Renal cortex interstitium (tissue), 11 donors: ENCODE measurements at regions not wholly inside any gene's neighbourhood (a gene's known extent, or its start where the extent isn't known, plus 50 kb on each side); places are given as distances from the start of the nearest gene placed in this dataset.
"Not testable (repeated sequence)": the region's sequence is repeated elsewhere in the genome, so short reads cannot be mapped to it uniquely, and the experiment has no call there.

ENCODE experiments used
- DNase-seq, 11 donors: peaks; one replicate each; pipeline ENCODE4 v3.0.0-alpha.2; 2013; ENCODE audit warnings: low read depth in 9 of 11, low spot score in 4 of 11; ENCODE audit errors: extremely low read depth in 1 of 11

DNA sequence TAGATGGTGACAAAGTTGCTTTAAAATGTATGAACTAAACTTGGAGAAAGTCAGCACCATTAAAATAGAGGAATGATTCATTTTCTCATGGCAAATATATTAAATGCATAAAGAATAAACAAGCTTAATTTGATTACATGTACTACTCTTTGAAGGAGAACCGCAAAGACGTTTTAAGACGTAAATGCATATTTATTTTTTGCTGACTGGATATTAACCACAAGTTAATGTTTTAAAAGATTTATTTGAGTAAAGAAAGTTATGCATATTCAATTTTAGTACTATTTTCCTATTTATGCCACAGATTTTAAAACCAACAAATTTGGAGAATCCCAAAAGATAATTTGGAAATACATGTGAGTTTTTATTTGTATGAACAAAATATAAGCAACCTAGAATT lies 1121.9 kb downstream of the CDH8 start:
- DNase-seq, result no peak

DNA sequence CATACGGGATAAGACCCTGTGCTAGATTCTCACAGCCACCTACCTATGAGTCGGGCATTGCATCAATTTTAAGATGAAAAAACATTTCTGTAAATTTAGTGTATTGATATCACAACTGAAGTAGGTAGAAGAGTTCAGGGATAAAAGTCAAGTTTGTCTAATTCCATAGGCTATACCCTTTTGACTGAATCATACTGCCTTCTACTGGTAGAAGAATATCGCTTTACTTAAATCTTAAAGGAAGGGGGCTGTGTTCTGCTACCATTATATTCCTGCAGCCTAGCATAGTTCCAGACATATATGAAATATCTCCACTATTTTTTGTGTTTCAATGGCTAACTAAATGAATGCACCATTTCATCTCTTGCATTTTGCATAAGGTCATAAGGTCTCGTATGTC lies 1128.6 kb downstream of the CDH8 start:
- no peak for DNase-seq

DNA sequence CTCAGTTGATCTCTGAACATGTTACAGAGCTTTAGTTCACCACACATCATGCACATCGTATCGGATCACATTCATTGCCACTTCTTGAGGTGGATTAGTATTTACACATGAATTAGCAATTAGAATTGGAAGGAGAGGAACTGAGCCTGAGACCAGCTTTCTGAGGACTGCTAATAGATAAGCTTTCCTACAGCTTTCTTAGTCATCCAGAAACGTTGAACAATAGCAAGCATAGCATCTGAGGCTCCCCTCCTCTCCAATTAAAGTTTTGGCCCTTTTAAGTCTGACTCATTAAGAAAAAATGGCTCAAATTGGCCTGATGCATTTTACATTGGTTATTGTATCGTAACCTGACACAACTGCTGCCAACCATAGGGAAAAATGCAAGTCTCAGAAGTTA lies 1130.4 kb downstream of the CDH8 start:
- no peak for DNase-seq

DNA sequence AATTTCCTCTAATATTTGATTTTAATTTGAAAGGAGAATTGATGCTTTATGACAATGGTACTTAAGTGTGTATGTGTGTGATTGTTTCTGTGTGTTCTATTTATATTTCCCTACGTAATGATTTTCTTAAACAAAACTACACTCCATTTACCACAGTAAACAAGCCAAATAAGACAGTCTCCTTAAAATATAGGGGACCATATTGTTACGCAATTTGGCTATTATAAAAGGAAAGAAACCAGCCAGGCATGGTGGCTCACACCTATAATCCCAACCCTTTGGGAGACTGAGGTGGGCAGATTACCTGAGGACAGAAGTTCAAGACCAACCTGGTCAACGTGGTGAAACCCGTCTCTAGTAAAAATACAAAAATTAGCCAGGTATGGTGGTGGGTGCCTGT lies 1134.1 kb downstream of the CDH8 start:
- DNase-seq, result no peak

DNA sequence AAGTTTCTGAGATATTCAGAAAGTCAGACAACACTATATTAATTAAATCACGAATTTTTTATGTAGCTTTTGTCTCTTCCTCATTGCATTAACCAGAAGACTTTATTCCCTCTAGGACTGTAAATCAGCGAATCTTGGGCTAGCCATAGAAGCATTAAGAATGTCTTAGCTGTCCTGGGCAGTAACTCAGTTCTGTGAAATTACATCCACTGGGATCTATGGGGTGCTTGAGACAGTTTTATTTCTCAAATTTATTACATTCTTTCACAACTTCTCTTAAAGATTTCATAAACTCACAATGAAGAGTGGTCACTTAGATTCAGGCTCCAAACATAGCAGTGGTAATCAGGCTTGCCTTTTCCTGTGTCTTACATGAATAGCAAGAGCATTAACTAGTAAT lies 1153.4 kb downstream of the CDH8 start:
- DNase-seq, result peak in 9 of 11 donors; percentile 7 to 49 (median 24)

DNA sequence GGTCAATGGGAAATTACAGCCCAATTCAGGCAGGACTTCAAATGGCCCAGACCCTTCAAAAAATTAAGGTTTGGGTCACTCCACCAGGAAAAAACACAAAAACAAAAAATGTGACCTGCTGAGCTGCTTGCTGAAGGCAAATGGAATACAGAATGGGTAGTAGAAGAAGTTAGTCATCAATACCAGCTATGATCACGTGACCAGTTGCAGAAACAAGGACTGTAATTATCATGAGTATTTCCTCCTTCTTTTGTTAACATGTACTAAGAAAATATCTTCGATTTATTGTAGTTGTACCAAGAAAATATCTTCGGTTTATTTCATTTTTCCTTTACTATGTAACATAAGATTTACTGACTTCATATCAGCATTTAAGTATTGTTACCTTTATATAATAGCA lies 1183.6 kb downstream of the CDH8 start:
- DNase-seq, result no peak

DNA sequence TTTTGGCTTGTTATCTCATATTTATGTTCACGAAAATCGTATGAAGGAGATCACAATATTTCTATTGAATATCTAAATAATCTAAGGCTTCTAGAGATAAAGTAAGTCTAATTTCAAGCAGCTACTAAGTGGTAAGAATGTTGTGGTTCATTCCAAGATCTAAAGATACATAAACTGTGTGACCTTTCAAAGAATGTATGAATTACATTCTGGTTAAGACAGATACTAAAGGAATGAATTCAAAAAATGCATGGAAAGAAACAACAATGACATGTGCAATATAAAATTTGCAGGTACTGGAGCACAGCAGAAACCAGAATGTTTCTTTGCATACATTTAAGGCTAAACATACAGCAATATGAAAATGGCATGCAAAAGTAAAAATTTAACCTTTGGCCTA lies 1214.6 kb downstream of the CDH8 start:
- DNase-seq, result no peak

DNA sequence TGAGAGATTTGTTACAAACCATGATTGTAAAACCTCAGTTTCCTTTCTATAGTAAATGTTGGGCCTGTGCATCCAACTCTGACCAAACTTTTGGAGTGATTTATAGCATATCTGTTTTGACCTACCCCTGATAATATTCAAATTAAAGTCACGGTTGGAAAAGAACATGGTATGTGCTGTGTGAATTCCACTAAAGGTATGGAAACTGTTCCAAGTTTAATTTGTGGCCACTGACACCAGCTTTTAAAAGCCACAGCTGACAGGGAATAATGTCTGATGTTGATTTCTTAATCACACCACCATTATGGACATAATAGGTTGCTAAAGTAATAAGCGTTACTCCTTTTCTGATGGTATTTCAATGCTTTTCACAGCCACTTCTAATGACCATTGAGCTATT lies 1215.9 kb downstream of the CDH8 start:
- no peak for DNase-seq

DNA sequence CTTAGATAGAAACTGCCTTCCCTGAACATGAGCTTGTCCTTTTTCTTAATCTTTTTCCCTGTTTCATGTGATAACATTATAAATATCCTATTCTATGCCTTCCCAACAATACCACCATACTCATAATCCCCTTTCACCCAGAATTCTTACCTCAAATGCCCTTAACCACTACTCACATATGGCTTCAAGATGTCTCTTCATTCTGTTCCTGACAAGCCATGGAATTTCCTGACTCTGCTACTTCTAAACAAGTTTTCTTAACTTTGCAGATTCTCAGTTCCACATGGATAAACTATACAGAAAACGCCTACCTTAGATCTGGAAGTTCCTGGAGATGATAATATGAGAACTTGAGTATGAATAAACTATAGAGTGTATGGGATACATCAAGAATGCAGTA lies 1217.8 kb downstream of the CDH8 start:
- no peak for DNase-seq

DNA sequence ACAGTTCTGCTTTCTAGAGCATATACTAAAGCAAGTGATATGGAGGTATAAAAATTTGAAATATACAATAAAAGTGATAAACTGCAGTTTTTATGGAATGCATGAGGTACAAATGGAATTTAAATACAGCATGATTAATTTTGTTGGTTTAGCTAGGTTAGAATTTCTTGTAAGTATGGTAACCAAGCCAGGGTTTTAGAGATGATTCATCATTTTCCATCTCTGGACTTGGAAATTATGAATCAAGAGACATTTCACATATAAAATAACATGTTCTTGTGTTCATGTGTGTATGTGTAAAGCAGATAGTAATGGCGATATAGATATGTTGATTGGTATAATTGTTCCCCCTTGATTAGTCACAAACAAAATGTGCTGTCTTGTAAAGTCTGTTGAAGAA lies 1219.8 kb downstream of the CDH8 start:
- no peak for DNase-seq

DNA sequence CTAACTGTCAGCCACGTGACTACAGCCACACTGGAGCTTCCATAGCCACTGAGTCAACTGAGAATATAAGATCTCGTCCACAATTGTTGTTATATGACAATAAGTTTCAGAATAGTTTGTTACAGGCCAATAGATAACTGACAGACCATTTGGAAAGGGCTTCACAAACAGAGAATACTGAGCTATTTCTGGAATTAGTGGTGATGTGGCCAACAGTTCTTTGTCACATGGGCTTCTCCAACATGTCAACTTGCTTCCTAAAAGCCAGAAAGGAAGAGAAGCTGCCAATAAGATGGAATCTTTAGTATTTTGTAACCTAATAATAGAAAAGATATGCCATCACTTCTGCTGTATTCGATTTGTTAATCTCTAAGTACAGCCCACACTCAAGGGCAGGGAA lies 1220.4 kb downstream of the CDH8 start:
- no peak for DNase-seq

DNA sequence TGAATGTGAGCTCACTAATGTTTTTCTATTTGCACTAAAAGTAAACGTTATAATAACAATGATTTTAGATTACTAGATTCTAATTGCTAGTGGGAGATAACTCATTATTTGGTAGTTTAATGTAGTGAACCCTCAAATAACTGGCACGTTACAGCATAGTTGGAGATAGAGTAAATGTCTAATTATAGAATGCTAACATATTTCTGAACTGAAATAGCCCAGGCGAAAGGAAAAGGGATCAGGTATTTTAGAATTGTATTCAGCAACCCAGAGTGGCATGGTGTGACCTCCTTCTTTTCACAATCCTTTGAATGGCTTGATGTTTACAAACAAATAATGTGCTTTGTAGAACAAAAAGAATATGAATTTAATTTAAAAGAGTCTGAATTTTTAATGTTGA lies 1221.2 kb downstream of the CDH8 start:
- no peak for DNase-seq

DNA sequence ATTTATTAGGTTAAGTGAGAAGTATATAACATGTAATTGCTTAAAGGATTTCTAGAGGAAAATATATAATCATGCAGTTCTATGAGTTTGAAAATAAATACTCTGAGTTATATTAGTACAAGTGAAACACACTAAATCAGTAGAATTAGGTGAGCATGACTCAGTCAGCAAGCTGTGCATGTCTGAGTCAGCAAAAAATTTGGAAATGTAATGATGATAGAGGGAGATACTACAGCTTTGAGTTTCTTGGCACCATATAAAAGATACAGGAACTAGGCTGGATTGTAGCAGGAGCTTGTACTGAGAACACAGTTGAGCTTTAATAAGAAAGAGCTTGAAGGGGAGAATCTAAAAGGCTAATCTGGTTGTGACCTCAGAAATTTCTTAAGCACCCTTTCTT lies 1224.6 kb downstream of the CDH8 start:
- DNase-seq, result no peak

DNA sequence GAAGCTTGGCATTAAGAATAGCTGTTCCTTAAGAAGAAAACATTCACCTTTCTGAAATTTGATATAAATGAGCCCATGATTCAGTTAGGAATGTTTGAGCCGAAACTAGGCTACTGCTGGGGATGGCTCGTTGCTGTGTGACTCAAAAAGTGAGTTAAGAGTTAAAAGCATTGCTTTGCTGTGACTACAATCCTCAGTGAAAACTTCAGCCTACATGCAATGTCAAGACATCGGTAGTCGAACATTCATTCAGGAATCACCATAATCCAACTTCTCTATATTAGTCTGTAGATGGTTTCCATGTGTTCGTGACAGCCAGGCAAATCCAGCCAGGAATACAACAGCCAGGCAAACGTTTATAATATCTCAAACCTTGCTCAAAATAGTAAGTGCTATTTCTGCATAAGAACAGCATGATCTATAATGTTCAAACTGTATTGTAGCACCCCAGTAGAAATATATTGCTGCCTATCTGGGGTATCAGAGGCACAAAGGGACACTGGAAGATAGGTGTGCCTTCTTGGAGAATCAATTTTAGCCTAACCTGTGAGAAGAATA lies 1225.1 kb downstream of the CDH8 start:
- no peak for DNase-seq

DNA sequence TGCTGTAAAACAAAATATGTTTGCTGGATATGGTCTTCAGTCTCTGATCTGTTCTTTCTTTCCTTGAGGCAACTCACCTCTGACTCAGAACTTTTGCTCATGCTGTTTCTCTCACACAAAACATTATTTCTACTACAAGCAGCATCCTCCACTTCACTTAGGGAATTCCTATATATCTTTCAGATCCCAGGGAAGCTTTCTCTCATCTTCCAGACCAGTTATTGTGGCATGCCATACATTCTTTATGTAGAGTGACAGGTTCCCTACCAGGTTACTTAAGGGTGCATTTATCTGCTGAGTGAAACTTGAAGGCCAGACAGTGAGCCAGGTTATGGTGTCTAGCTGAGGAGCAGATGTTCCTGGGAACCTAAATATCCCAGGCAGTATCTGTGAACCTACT lies 1226.0 kb downstream of the CDH8 start:
- no peak for DNase-seq

DNA sequence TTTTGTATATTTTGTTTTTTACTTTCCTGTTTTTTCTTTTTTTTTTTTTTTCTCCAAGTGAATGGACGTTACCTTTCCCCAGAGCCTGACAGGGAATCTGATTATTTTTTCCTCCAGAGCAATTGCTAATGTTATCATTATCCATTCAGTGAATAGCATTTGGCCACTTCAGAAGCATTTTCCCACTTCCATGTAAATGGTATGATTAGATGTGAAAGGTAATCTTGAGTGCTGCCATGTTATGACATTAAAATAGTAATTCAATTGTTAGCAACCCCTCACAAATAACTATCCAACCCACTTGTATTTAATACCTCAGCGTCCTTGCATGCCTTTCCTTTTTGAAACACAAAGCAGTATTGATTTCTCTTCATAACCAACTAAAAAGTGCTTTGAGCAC lies 1243.8 kb downstream of the CDH8 start:
- DNase-seq, result no peak

DNA sequence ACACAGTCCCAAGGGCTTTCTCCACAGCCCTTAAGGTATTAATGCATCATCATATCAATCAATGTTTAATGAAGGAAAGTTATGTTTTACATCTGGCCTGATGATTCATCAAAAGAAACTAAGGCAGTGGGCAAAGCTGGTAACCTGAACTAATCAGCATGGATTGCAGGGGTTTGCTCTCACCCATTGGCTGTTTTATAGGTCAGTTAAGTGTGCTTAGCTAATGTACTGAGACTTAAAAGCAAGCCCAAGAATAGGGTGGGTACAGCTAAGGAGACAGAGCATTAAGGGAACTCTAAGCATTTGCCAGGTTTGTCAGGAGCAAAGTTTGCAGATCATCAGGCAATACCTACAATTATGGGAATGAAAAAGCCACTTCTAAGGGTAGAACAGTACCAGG lies 1247.6 kb downstream of the CDH8 start:
- no peak for DNase-seq

DNA sequence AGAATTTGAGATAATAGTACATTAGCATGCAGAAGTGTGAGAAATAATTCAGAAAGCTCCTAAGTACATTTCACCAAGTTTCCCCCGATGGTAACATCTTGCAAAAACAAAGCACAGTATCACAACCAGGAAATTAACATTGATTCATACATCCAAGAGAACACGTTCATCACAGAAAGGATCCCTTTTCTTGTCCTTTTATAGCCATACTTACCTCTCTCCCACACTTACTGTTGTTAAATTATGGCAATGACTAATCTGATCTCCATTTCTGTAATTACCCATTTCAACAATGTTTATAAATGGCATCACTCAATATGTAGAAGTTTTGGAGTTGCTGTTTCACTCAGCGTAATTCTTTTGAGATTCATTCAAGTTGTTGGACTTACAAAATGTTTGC lies 1260.0 kb downstream of the CDH8 start:
- no peak for DNase-seq

DNA sequence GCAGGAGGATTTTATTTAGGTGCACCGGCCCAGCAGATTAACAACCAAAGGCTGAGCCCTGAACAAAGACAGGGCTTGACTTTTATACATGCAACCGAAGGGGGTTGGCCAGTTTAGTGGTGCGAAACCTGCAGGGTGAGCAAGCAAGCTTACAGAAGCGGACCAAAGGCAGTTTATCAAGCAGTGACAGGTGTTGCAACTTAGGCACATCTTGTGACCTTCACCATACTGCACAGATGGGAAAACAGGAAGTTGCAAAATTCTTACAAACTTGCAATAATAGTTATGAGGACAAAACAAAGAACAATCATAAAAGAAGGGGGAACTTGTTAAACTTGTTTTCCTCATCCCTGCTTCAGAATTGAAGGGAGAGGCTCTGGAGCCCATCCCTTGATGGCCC lies 1265.1 kb downstream of the CDH8 start:
- DNase-seq, result no peak

DNA sequence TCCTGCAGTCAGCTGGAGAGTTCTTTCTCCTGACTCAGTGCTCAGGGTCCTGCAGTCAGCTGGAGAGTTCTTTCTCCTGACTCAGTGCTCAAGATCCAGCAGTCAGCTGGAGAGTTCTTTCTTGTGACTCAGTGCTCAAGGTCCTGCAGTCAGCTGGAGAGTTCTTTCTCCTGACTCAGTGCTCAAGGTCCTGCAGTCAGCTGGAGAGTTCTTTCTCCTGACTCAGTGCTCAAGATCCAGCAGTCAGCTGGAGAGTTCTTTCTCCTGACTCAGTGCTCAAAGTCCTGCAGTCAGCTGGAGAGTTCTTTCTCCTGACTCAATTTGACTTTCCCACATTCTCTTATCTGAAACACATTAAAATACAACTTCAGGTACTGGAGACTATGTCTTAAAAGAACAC lies 1265.9 kb downstream of the CDH8 start:
- not testable (repeated sequence) for DNase-seq

DNA sequence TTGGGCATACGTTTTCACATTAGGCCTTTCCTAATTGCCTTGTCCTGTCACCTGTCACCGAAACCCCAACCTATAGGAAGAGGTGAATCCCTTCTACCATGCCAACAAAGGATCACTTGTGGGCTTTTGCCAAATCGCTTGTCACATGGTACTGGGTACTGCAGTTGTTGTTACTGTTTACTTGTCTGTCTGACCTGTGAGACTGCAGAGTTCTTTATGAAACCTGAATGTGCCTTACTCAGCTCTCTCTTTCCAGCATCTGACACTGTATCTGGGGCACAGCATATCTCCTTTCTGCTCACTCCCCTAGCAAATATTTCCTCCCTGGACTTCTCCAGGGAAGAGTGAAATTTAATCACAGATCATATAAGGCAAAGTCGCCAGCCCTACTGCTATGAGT lies 1272.4 kb downstream of the CDH8 start:
- DNase-seq, result no peak

DNA sequence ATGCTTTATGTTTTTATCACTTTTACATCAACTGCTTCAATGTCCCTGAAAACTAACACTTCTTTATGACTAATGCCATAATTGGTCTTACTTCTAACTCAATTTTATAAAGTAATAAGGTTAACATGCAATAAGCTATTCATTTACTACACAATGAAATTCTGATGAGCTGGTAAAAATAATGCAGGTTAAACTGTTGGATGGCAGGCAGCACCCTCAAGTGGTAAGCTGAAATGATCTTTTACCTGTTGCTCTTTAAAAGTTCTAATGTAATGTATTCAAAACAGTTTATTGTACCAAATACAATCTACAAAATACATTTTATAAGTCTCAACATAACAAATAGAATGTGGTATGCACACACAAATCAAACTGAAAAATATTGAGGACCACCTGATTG lies 1280.3 kb downstream of the CDH8 start:
- no peak for DNase-seq
